ENCODE measurements at regions not wholly inside any gene's neighbourhood (a gene's known extent, or its start where the extent isn't known, plus 50 kb on each side); places are given as distances from the start of the nearest gene placed in this dataset.

DNA sequence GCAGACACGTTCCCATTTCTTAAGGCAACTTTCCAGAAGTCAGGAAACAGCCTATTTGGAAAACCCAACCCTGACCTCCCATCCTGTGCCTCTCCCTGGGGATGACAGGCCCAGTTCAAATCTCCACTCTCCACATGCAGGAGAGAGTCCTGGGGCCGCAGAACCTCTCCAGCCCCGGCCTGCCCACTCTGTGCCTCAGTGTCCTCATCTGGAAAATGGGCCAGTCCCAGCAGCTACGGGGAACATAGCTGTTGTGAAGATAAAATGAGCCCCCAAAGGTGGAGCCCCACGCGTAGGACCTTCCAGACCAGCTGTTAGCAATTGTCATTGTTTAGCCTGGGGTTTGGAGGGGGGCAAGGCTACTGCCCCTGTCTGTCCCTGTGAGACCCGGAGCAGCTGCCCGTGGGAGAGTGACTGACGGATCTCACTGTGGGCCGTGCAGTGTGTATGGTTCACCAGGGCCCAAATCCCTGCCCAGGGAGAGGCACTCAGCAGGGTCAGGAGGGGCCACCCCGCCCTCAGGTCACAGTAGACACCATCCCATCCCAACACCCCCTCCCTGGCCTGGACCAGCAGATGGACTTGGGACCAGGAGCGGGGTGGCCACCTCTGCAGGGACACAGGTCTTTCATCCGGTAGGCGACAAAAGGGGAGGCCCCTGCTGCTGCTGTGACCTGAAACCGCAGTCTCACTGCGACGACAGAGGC lies 145.9 kb downstream of the CTTN start:
- H3K4me1 ChIP-seq (ENCODE audit: control insufficient read depth, extremely low read depth, insufficient read depth, low read length) = no peaks in the 10 kb centered on the region
- H4K20me1 ChIP-seq (ENCODE audit: control insufficient read depth, extremely low read depth, insufficient read depth, low read length) = no peaks in the 10 kb centered on the region
- H3K36me3 ChIP-seq (ENCODE audit: control insufficient read depth, insufficient read depth, low read length) = no peaks in the 10 kb centered on the region
- TF ChIP-seq, protein P1, sequence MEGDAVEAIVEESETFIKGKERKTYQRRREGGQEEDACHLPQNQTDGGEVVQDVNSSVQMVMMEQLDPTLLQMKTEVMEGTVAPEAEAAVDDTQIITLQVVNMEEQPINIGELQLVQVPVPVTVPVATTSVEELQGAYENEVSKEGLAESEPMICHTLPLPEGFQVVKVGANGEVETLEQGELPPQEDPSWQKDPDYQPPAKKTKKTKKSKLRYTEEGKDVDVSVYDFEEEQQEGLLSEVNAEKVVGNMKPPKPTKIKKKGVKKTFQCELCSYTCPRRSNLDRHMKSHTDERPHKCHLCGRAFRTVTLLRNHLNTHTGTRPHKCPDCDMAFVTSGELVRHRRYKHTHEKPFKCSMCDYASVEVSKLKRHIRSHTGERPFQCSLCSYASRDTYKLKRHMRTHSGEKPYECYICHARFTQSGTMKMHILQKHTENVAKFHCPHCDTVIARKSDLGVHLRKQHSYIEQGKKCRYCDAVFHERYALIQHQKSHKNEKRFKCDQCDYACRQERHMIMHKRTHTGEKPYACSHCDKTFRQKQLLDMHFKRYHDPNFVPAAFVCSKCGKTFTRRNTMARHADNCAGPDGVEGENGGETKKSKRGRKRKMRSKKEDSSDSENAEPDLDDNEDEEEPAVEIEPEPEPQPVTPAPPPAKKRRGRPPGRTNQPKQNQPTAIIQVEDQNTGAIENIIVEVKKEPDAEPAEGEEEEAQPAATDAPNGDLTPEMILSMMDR (conservative IDR thresholded peaks at IDR 0.05 in 1 of 2, IDR thresholded peaks at IDR 0.05 in 1 of 2; ENCODE audit: low read depth in 1 of 2, low read length in 2 of 2) = no peak
- TF ChIP-seq EZH2 (IDR thresholded peaks at IDR 0.05; ENCODE audit: low read length, missing control alignments) = no peak
- no peak overlapping the region for H3K9ac ChIP-seq (ENCODE audit: insufficient read depth, low read length)
- no peak for DNase-seq (ENCODE audit: low read depth in 2 of 2)
- H2AFZ ChIP-seq (ENCODE audit: low read length) = no peak overlapping the region
- H3K79me2 ChIP-seq (ENCODE audit: control insufficient read depth, insufficient read depth, low read length) = no peaks in the 10 kb centered on the region
- H3K27me3 ChIP-seq (ENCODE audit: control insufficient read depth, insufficient read depth, low read length) = no peaks in the 10 kb centered on the region
- H3K4me2 ChIP-seq (ENCODE audit: extremely low read depth, insufficient read depth, low read length) = no peak overlapping the region
- H3K9me3 ChIP-seq (ENCODE audit: control insufficient read depth, insufficient read depth, low read depth, low read length) = no peaks in the 10 kb centered on the region
- H3K4me3 ChIP-seq (replicated peaks in 1 of 4; ENCODE audit: control extremely low read depth in 1 of 4, insufficient read depth in 1 of 4, low read depth in 3 of 4, low read length in 4 of 4) = no peak overlapping the region
- H3K27ac ChIP-seq (ENCODE audit: insufficient read depth, low read length) = no peak overlapping the region

DNA sequence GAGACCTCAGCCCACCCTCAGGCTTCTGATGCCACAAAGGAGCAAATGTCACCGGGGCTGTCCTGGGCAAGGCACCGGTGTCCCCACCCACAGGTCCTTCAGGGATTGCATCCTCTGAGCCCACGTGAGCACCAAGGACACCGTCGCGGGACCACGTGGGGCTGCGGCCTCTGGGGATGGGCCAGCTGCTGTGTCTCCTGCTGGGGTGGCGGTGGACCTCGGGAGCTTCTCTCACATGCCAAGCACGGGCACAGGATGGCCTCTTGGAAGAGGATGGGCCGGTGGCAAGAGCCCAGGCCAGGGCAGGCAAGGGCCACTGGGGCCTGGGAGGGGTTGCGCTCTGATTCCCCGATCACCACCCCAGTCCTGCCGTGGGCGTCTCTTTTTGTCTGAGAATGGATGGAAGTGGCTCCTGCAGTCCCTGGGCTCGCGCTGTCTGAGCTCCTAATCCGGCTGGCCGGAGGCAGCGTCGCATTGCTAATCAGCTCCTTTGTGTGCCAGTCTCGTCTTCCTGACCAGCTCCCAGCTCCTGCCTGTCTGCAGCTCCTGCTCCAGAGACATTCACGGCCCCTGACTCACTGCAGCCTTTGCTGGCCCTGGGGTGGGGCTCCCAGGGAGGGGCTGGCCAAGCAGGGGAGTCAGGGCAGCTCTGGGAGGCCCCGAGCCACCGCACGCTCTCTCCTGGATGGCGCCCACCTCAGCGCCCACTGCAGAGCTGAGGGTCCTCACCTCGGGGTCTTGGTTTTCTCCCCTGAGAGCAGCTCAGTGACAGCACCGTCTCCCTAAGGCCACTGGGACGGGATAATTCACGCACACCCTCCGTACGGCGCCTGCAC lies 146.7 kb downstream of the CTTN start:
- Histone ChIP-seq H3K4me2 (ENCODE audit: extremely low read depth, insufficient read depth, low read length) (no peak overlapping the region), H3K9me3 (ENCODE audit: control insufficient read depth, insufficient read depth, low read depth, low read length) (no peaks in the 10 kb centered on the region), H3K79me2 (ENCODE audit: control insufficient read depth, insufficient read depth, low read length) (no peaks in the 10 kb centered on the region), H3K36me3 (ENCODE audit: control insufficient read depth, insufficient read depth, low read length) (no peaks in the 10 kb centered on the region), H4K20me1 (ENCODE audit: control insufficient read depth, extremely low read depth, insufficient read depth, low read length) (no peaks in the 10 kb centered on the region), H3K27me3 (ENCODE audit: control insufficient read depth, insufficient read depth, low read length) (no peaks in the 10 kb centered on the region), H3K9ac (ENCODE audit: insufficient read depth, low read length) (no peak overlapping the region), H3K4me3 (replicated peaks in 1 of 4; ENCODE audit: control extremely low read depth in 1 of 4, insufficient read depth in 1 of 4, low read depth in 3 of 4, low read length in 4 of 4) (no peak overlapping the region), H3K27ac (ENCODE audit: insufficient read depth, low read length) (no peak overlapping the region), H3K4me1 (ENCODE audit: control insufficient read depth, extremely low read depth, insufficient read depth, low read length) (no peaks in the 10 kb centered on the region), H2AFZ (ENCODE audit: low read length) (no peak overlapping the region)
- peak in 1 of 2 donors; percentile 83 for DNase-seq (ENCODE audit: low read depth in 2 of 2)
- TF ChIP-seq, protein P1 (conservative IDR thresholded peaks at IDR 0.05 in 1 of 2, IDR thresholded peaks at IDR 0.05 in 1 of 2; ENCODE audit: low read depth in 1 of 2, low read length in 2 of 2) = no peak
- TF ChIP-seq EZH2 (IDR thresholded peaks at IDR 0.05; ENCODE audit: low read length, missing control alignments) = no peak

DNA sequence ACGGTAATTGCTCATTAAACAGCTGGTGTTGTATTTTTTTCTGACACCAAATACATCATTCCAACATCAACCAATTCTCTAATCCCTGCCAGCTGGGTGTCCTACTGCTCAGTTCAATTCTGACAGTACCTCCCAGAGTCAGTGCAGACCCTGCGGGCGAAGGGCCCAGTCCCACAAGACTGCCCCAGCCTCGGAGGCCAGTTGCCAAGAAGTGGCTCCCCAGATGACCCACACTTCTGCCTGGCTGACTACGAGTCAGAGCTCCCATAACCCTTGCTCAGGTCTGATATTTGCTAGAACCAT lies 147.2 kb downstream of the CTTN start:
- H3K4me3 ChIP-seq (replicated peaks in 1 of 4; ENCODE audit: control extremely low read depth in 1 of 4, insufficient read depth in 1 of 4, low read depth in 3 of 4, low read length in 4 of 4) = no peak overlapping the region
- H3K4me1 ChIP-seq (ENCODE audit: control insufficient read depth, extremely low read depth, insufficient read depth, low read length) = no peaks in the 10 kb centered on the region
- no peak overlapping the region for H3K9ac ChIP-seq (ENCODE audit: insufficient read depth, low read length)
- H3K27ac ChIP-seq (ENCODE audit: insufficient read depth, low read length) = no peak overlapping the region
- TF ChIP-seq EZH2 (IDR thresholded peaks at IDR 0.05; ENCODE audit: low read length, missing control alignments) = no peak
- TF ChIP-seq, protein P1 (conservative IDR thresholded peaks at IDR 0.05 in 1 of 2, IDR thresholded peaks at IDR 0.05 in 1 of 2; ENCODE audit: low read depth in 1 of 2, low read length in 2 of 2) = no peak
- no peaks in the 10 kb centered on the region for H3K79me2 ChIP-seq (ENCODE audit: control insufficient read depth, insufficient read depth, low read length)
- DNase-seq (ENCODE audit: low read depth in 2 of 2) = peak in 1 of 2 donors; percentile 37
- H3K9me3 ChIP-seq (ENCODE audit: control insufficient read depth, insufficient read depth, low read depth, low read length) = no peaks in the 10 kb centered on the region
- no peak overlapping the region for H2AFZ ChIP-seq (ENCODE audit: low read length)
- no peaks in the 10 kb centered on the region for H4K20me1 ChIP-seq (ENCODE audit: control insufficient read depth, extremely low read depth, insufficient read depth, low read length)
- H3K36me3 ChIP-seq (ENCODE audit: control insufficient read depth, insufficient read depth, low read length) = no peaks in the 10 kb centered on the region
- no peak overlapping the region for H3K4me2 ChIP-seq (ENCODE audit: extremely low read depth, insufficient read depth, low read length)
- no peaks in the 10 kb centered on the region for H3K27me3 ChIP-seq (ENCODE audit: control insufficient read depth, insufficient read depth, low read length)
